Prostate gland (tissue), 2 donors: ENCODE measurements at regions not wholly inside any gene's neighbourhood (a gene's known extent, or its start where the extent isn't known, plus 50 kb on each side); places are given as distances from the start of the nearest gene placed in this dataset.

ENCODE experiments used
- CTCF ChIP-seq, 4 experiments: fragments of 200-600 bp in 2 of 4; fragments of 450-650 bp in 2 of 4; sonication (generic) in 2 of 4; IDR thresholded peaks; 1 replicate in 3 of 4; 2 replicates in 1 of 4; pipeline ENCODE4 v1.5.1; 2016 to 2019; ENCODE audit warnings: antibody characterized with exemption in 4 of 4, mild to moderate bottlenecking in 2 of 4, moderate library complexity in 2 of 4
- POLR2A ChIP-seq: fragments of 450-650 bp; IDR thresholded peaks from one replicate; pipeline ENCODE4 v1.6.1; 2016; ENCODE audit warnings: antibody characterized with exemption, mild to moderate bottlenecking

- TF ChIP-seq CTCF (IDR thresholded peaks at IDR 0.05) (no peak), POLR2A (no peak)
These were observed 90.8 kb upstream of the UQCRFS1 start for GRCh38 chr19:29303719-29304090.
